ENCODE measurements at regions not wholly inside any gene's neighbourhood (a gene's known extent, or its start where the extent isn't known, plus 50 kb on each side); places are given as distances from the start of the nearest gene placed in this dataset.

DNA sequence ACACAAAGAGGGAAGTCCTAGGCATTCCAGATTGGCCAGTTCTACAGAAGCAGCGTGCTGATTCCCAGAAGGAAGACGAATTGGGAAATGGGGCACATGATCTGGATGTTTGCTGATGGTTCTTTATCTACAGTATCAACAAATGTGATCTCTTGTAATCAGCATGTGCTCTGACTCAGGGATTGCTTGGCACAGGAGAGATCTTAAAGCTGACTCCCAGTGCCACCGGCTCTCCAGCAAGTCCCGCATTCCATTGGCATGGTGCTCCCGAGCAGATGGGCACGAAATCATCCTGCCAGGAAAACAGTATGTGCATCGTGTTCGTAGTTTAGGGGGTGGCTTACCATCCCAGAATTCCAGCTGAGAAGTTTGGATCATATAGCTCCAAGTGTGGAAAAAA is 259.9 kb upstream of the NR2F2 start:
- no peak for TF ChIP-seq POLR2A (IDR thresholded peaks at IDR 0.05)
- TF ChIP-seq, protein P1, sequence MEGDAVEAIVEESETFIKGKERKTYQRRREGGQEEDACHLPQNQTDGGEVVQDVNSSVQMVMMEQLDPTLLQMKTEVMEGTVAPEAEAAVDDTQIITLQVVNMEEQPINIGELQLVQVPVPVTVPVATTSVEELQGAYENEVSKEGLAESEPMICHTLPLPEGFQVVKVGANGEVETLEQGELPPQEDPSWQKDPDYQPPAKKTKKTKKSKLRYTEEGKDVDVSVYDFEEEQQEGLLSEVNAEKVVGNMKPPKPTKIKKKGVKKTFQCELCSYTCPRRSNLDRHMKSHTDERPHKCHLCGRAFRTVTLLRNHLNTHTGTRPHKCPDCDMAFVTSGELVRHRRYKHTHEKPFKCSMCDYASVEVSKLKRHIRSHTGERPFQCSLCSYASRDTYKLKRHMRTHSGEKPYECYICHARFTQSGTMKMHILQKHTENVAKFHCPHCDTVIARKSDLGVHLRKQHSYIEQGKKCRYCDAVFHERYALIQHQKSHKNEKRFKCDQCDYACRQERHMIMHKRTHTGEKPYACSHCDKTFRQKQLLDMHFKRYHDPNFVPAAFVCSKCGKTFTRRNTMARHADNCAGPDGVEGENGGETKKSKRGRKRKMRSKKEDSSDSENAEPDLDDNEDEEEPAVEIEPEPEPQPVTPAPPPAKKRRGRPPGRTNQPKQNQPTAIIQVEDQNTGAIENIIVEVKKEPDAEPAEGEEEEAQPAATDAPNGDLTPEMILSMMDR (IDR thresholded peaks at IDR 0.05), result no peak
- DNase-seq, result no peak
- no peak overlapping the region for H3K27ac ChIP-seq
- H3K36me3 ChIP-seq (replicated peaks in 1 of 2; ENCODE audit: insufficient read depth in 1 of 2, low read depth in 2 of 2), result no peaks in the 10 kb centered on the region
- H3K27me3 ChIP-seq, result no peaks in the 10 kb centered on the region
- no peak for ATAC-seq
- no peaks in the 10 kb centered on the region for H3K4me1 ChIP-seq
- H3K9me3 ChIP-seq, result no peaks in the 10 kb centered on the region
- intact Hi-C loops (cut with DNase I), result no loop called here
- H3K4me3 ChIP-seq, result no peak overlapping the region
- WGBS, 2 donors, result 66 to 80% methylated on average over 8 of the region's 8 CpGs

DNA sequence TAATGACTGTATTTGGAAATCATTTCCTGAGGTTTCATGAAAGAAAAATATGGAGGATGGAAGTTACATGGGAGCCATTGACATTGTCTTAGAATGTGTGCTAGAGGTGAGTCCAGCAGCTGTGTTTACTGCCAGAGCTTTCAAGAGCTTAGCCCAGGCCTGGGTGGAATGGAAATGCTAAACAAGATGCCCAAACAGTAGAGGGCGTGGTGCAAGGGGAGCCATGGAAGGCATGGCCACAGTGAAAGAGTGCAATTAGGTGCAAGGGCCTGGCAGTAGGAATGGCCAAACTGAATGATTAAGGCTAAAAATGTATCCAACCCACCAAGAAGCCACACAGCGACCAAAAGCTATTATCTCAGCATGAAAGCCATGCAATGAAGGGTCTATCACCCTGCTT is 257.7 kb upstream of the NR2F2 start:
- intact Hi-C loops (cut with DNase I), result no loop called here
- 73 to 88% methylated on average over 2 of the region's 2 CpGs for WGBS, 2 donors
- Histone ChIP-seq H3K9me3 (no peaks in the 10 kb centered on the region), H3K36me3 (replicated peaks in 1 of 2; ENCODE audit: insufficient read depth in 1 of 2, low read depth in 2 of 2) (no peaks in the 10 kb centered on the region), H3K4me1 (no peaks in the 10 kb centered on the region), H3K27ac (no peak overlapping the region), H3K4me3 (no peak overlapping the region), H3K27me3 (no peaks in the 10 kb centered on the region)
- TF ChIP-seq, protein P1 (IDR thresholded peaks at IDR 0.05), result no peak
- no peak for TF ChIP-seq POLR2A (IDR thresholded peaks at IDR 0.05)
- ATAC-seq, result no peak
- DNase-seq, result no peak

DNA sequence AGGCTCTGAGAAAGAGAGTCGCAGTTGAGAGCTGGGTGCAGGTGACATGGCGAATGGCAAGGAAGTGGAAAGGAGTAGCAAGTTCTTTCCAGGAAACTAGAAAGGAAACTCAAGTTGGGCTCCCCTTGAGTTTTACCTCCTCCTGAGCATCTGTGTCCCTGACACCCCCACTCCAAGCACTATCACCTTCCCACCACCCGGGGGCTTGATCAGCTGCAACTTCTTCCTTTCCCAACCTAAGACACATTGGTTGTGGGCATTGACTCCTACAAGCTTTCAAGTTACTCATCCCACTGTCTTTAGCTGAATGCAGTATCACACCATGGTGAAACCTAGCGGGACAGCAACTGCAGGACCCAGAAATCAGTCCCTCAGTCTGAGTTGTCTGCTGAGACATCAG is 256.6 kb upstream of the NR2F2 start:
- no peak overlapping the region for H3K27ac ChIP-seq
- ATAC-seq, result no peak
- H3K27me3 ChIP-seq, result no peaks in the 10 kb centered on the region
- DNase-seq, result no peak
- 88 to 90% methylated on average over 4 of the region's 4 CpGs for WGBS, 2 donors
- no peaks in the 10 kb centered on the region for H3K36me3 ChIP-seq (replicated peaks in 1 of 2; ENCODE audit: insufficient read depth in 1 of 2, low read depth in 2 of 2)
- H3K9me3 ChIP-seq, result no peaks in the 10 kb centered on the region
- H3K4me1 ChIP-seq, result no peaks in the 10 kb centered on the region
- TF ChIP-seq, protein P1 (IDR thresholded peaks at IDR 0.05), result no peak
- TF ChIP-seq POLR2A (IDR thresholded peaks at IDR 0.05), result no peak
- no peak overlapping the region for H3K4me3 ChIP-seq
- intact Hi-C loops (cut with DNase I), result no loop called here

DNA sequence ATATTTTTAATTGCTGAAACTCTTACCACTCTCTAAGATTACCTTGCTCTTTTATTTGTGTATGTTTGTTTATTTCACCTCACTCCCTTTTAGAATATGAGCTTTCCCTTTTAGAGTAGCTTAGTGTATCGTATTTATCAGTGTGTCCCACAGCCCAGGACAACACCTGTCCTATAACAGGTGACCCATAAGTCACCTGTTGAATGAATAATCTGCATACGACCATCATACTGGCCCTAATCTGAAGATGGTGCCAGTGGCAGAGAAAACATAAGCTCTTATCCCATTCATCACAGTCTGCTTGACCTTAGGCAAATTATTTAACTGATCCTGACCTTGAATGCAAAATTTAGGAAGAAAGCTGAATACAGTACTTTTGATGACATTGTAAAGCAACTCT is 254.6 kb upstream of the NR2F2 start:
- intact Hi-C loops (cut with DNase I), result no loop called here
- H3K27me3 ChIP-seq, result no peaks in the 10 kb centered on the region
- 48 to 50% methylated on average over 2 of the region's 2 CpGs for WGBS, 2 donors
- TF ChIP-seq, protein P1 (IDR thresholded peaks at IDR 0.05), result no peak
- no peak for TF ChIP-seq POLR2A (IDR thresholded peaks at IDR 0.05)
- no peaks in the 10 kb centered on the region for H3K9me3 ChIP-seq
- H3K27ac ChIP-seq, result no peak overlapping the region
- ATAC-seq, result no peak
- no peak overlapping the region for H3K4me3 ChIP-seq
- no peak for DNase-seq
- no peaks in the 10 kb centered on the region for H3K36me3 ChIP-seq (replicated peaks in 1 of 2; ENCODE audit: insufficient read depth in 1 of 2, low read depth in 2 of 2)
- H3K4me1 ChIP-seq, result no peaks in the 10 kb centered on the region

DNA sequence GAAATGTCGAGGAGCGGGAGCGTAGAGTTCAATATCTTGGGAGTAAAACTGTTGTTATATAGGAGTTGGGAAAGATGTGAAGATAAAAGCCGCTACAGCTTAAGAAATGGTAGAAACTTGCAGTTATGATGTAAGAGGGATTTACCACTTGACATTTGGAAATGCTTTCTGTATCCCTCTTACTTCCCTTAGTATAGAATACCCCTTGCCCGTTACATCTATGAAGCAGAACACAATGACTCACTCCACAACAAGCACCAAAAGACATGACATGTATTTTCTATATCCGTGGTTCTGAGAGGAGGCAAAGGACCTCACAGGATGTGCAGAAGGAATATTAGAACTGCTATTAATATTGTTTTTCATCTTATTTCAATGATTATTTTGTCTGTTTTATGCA is 254.2 kb upstream of the NR2F2 start:
- Histone ChIP-seq H3K27ac (no peak overlapping the region), H3K9me3 (no peaks in the 10 kb centered on the region), H3K4me3 (no peak overlapping the region), H3K4me1 (no peaks in the 10 kb centered on the region), H3K36me3 (replicated peaks in 1 of 2; ENCODE audit: insufficient read depth in 1 of 2, low read depth in 2 of 2) (no peaks in the 10 kb centered on the region), H3K27me3 (no peaks in the 10 kb centered on the region)
- 85 to 89% methylated on average over 6 of the region's 6 CpGs for WGBS, 2 donors
- ATAC-seq (no peak), DNase-seq (no peak)
- no peak for TF ChIP-seq POLR2A (IDR thresholded peaks at IDR 0.05)
- TF ChIP-seq, protein P1 (IDR thresholded peaks at IDR 0.05), result no peak
- intact Hi-C loops (cut with DNase I), result no loop called here

All from body of pancreas (tissue), 4 donors.